Endometrium (tissue), 2 donors: ENCODE measurements at regions not wholly inside any gene's neighbourhood (a gene's known extent, or its start where the extent isn't known, plus 50 kb on each side); places are given as distances from the start of the nearest gene placed in this dataset.

ENCODE experiments used
- FAIRE-seq: peaks from 2 replicates; lab custom pipeline; 2012; peaks lifted over from hg19 to GRCh38; lab: Jason Lieb, UNC
- donor health status: control.
- donor health status: control.

GRCh38 chr10:88209837-88210561 lies 346.6 kb downstream of the PTEN start:
- FAIRE-seq, result no peak

- no peak for FAIRE-seq
Measured at GRCh38 chr10:88211230-88211629, 347.8 kb downstream of the PTEN start.

GRCh38 chr10:88212069-88212468 lies 348.6 kb downstream of the PTEN start:
- no peak for FAIRE-seq

- no peak for FAIRE-seq
Measured at GRCh38 chr10:88213065-88213605, 349.7 kb downstream of the PTEN start.

- no peak for FAIRE-seq
Measured at GRCh38 chr10:88216976-88217375, 353.6 kb downstream of the PTEN start.

- no peak for FAIRE-seq
Measured at GRCh38 chr10:88218362-88218761, 354.9 kb downstream of the PTEN start.

- no peak for FAIRE-seq
Measured at GRCh38 chr10:88219753-88220152, 356.3 kb downstream of the PTEN start.

- no peak for FAIRE-seq
Measured at GRCh38 chr10:88221010-88221973, 357.9 kb downstream of the PTEN start.

- FAIRE-seq, result no peak
Measured at GRCh38 chr10:88222881-88223280, 359.5 kb downstream of the PTEN start.
